Prostate gland (tissue), 2 donors: ENCODE measurements at regions not wholly inside any gene's neighbourhood (a gene's known extent, or its start where the extent isn't known, plus 50 kb on each side); places are given as distances from the start of the nearest gene placed in this dataset.
"Not testable (repeated sequence)": the region's sequence is repeated elsewhere in the genome, so short reads cannot be mapped to it uniquely, and the experiment has no call there.

ENCODE experiments used
- DNase-seq: peaks from one replicate; pipeline ENCODE4 v3.0.0-alpha.2; 2019; ENCODE audit warnings: low spot score
- H3K27ac ChIP-seq, 2 donors: fragments of 200-600 bp; sonication (generic); 2 replicates each; pipeline ENCODE4 v1.5.1; 2017 to 2019
- H3K27me3 ChIP-seq: fragments of 200-600 bp; sonication (generic); replicated peaks from 2 replicates; pipeline ENCODE4 v1.5.1; 2019; ENCODE audit not compliant: insufficient read depth
- H3K36me3 ChIP-seq, 2 donors: fragments of 200-600 bp; sonication (generic); 1 replicate in 1 of 2; 2 replicates in 1 of 2; pipeline versions ENCODE4 v1.5.1 to v1.8.1; 2017 to 2019
- H3K4me1 ChIP-seq: fragments of 200-600 bp; sonication (generic); replicated peaks from 2 replicates; pipeline ENCODE4 v1.5.1; 2019
- H3K4me3 ChIP-seq, 2 donors: fragments of 200-600 bp; sonication (generic); 2 replicates each; pipeline ENCODE4 v1.5.1; 2017 to 2019
- H3K9me3 ChIP-seq: fragments of 200-600 bp; sonication (generic); 2 replicates; pipeline ENCODE4 v1.5.1; 2017
- POLR2A ChIP-seq: fragments of 450-650 bp; IDR thresholded peaks from one replicate; pipeline ENCODE4 v1.6.1; 2016; ENCODE audit warnings: antibody characterized with exemption, mild to moderate bottlenecking
- POLR2AphosphoS5 ChIP-seq: sonication (generic); formaldehyde crosslinking; IDR thresholded peaks from one replicate; pipeline ENCODE4 v1.6.1; 2017; ENCODE audit warnings: antibody characterized with exemption
- WGBS: methylation state at CpG from one replicate; pipeline ENCODE4 v1.1.5; 2018; 5-methylcytosine and 5-hydroxymethylcytosine counted together
- intact Hi-C: fragments of 100-400 bp; cut with DNase I; formaldehyde crosslinking; loops from one replicate; pipeline ENCODE4 v1.14.2; 2022
- TF ChIP-seq, protein P1 (sequence below), 4 experiments: fragments of 200-600 bp in 2 of 4; fragments of 450-650 bp in 2 of 4; sonication (generic) in 2 of 4; IDR thresholded peaks; 1 replicate in 3 of 4; 2 replicates in 1 of 4; pipeline ENCODE4 v1.5.1; 2016 to 2019; ENCODE audit warnings: antibody characterized with exemption in 4 of 4, mild to moderate bottlenecking in 2 of 4, moderate library complexity in 2 of 4

DNA sequence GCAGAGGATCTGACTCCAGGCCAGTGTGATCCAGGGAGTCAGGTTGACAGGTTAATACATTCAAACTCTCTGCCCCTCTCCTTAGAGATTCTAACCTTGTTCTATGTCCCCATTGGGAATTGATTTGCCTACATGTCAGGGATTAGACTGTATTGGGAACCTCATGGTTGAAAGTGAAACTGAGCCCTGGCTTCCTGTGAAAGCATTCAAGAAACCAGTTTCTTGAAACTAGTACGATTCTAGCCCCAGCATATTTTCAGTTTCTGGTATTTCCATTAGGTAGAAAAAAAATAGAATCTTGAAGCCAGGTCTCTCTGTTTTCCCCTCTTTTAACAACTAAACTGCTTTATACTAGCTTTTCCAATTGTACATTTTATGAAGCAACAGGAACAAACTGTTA lies 140.4 kb upstream of the ABI3BP start:
- intact Hi-C loops: no loop called here
- WGBS: 75% methylated on average over 1 of the region's 1 CpG
- no peaks in the 10 kb centered on the region for H3K9me3 ChIP-seq
- H3K27me3 ChIP-seq: no peaks in the 10 kb centered on the region
- H3K27ac ChIP-seq: no peak overlapping the region
- no peak overlapping the region for H3K4me3 ChIP-seq
- no peaks in the 10 kb centered on the region for H3K4me1 ChIP-seq
- DNase-seq: no peak
- TF ChIP-seq POLR2A (no peak), POLR2AphosphoS5 (no peak)
- TF ChIP-seq, protein P1, sequence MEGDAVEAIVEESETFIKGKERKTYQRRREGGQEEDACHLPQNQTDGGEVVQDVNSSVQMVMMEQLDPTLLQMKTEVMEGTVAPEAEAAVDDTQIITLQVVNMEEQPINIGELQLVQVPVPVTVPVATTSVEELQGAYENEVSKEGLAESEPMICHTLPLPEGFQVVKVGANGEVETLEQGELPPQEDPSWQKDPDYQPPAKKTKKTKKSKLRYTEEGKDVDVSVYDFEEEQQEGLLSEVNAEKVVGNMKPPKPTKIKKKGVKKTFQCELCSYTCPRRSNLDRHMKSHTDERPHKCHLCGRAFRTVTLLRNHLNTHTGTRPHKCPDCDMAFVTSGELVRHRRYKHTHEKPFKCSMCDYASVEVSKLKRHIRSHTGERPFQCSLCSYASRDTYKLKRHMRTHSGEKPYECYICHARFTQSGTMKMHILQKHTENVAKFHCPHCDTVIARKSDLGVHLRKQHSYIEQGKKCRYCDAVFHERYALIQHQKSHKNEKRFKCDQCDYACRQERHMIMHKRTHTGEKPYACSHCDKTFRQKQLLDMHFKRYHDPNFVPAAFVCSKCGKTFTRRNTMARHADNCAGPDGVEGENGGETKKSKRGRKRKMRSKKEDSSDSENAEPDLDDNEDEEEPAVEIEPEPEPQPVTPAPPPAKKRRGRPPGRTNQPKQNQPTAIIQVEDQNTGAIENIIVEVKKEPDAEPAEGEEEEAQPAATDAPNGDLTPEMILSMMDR (IDR thresholded peaks at IDR 0.05): no peak
- no peaks in the 10 kb centered on the region for H3K36me3 ChIP-seq

DNA sequence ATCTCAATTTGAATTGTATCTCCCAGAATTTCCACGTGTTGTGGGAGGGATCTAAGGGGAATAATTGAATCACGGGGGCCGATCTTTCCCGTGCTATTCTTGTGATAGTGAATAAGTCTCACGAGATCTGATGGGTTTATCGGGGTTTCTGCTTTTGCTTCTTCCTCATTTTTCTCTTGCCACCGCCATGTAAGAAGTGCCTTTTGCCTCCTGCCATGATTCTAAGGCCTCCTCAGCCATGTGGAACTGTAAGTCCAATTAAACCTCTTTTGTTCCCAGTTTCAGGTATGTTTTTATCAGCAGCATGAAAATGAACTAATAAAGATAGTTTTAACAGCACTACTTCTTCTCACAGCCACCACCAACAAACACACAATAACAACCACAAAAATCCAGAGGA lies 140.0 kb upstream of the ABI3BP start:
- DNase-seq, H3K36me3 ChIP-seq, H3K27me3 ChIP-seq, intact Hi-C loops, H3K9me3 ChIP-seq, H3K4me1 ChIP-seq, H3K4me3 ChIP-seq, H3K27ac ChIP-seq: not testable (repeated sequence)
- 96% methylated on average over 7 of the region's 7 CpGs for WGBS

DNA sequence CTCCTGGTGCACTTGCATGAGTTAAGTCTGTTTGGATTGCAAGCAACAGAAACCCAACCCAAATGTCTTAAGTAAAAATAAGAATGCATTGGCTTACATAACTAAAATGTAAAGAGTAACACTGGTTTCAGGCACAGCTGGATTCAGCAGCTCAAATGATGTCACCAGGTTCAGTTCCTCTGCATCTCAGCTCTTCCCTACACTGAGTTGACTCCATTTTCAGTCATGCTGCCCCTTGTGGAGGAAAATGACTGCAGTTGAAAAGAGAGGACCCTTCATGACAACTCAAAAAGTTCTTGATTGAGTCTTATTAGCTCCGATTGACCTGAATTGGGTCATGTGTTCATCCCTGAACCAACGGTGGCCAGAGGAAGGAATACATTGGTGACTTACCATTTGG lies 138.5 kb upstream of the ABI3BP start:
- no peak for DNase-seq
- no peaks in the 10 kb centered on the region for H3K27me3 ChIP-seq
- H3K4me3 ChIP-seq: no peak overlapping the region
- TF ChIP-seq POLR2AphosphoS5: no peak
- TF ChIP-seq, protein P1 (IDR thresholded peaks at IDR 0.05): no peak
- no peak for TF ChIP-seq POLR2A
- H3K27ac ChIP-seq: no peak overlapping the region
- intact Hi-C loops: no loop called here
- H3K4me1 ChIP-seq: no peaks in the 10 kb centered on the region
- H3K9me3 ChIP-seq: no peaks in the 10 kb centered on the region
- 70% methylated on average over 2 of the region's 2 CpGs for WGBS
- no peaks in the 10 kb centered on the region for H3K36me3 ChIP-seq

DNA sequence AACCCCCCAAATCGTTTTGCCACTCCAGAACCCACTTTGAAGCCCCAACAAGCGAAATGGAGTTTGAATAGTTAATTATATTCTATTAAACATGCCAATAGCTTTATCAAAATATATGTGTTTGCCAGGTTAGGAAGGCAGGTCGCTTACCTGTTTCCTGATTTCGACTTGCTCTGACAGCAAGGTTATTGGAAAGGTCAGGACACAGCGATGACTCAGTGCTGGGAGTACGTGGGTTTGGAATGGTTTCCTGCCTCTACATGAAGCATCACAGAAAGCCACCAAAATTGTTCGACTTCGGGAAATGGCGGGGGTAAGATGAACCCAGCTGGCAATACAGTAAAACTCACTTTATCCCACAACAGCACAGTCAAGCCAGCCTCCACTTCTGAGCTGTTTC lies 135.6 kb upstream of the ABI3BP start:
- no peak for DNase-seq
- 72% methylated on average over 9 of the region's 9 CpGs for WGBS
- H3K4me3 ChIP-seq: no peak overlapping the region

DNA sequence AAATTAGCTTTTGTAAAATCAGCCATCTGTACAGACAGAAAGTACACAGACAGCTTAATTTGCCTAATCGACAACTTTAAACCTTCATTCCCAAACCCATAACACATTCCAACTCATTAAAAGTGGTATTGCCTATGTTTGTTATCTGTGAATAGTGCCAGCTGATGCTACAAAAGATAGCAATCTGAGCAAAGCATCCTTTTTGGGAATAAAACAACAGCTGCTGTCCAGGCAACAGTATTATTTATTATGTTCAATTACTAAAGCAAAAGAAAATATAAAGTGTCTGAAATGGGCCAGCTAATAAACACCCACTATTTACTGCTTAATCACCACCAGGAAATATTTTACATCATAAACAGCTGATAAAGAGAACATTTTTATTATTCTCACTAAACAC lies 134.8 kb upstream of the ABI3BP start:
- no peak overlapping the region for H3K4me3 ChIP-seq
- no peak overlapping the region for H3K27ac ChIP-seq
- H3K4me1 ChIP-seq: no peaks in the 10 kb centered on the region
- WGBS: 26% methylated on average over 1 of the region's 1 CpG
- no peak for DNase-seq
- TF ChIP-seq POLR2A (no peak), POLR2AphosphoS5 (no peak)
- TF ChIP-seq, protein P1 (IDR thresholded peaks at IDR 0.05): no peak
- H3K27me3 ChIP-seq: no peaks in the 10 kb centered on the region
- H3K36me3 ChIP-seq: no peaks in the 10 kb centered on the region
- intact Hi-C loops: no loop called here
- no peaks in the 10 kb centered on the region for H3K9me3 ChIP-seq

More for the DNA sequence above, 135.6 kb upstream of the ABI3BP start:
- Histone ChIP-seq H3K4me1 (no peaks in the 10 kb centered on the region), H3K9me3 (no peaks in the 10 kb centered on the region), H3K27ac (no peak overlapping the region), H3K36me3 (no peaks in the 10 kb centered on the region), H3K27me3 (no peaks in the 10 kb centered on the region)
- TF ChIP-seq POLR2AphosphoS5: no peak
- TF ChIP-seq, protein P1 (IDR thresholded peaks at IDR 0.05): no peak
- TF ChIP-seq POLR2A: no peak
- intact Hi-C loops: no loop called here
